ENCODE measurements at regions not wholly inside any gene's neighbourhood (a gene's known extent, or its start where the extent isn't known, plus 50 kb on each side); places are given as distances from the start of the nearest gene placed in this dataset.

DNA sequence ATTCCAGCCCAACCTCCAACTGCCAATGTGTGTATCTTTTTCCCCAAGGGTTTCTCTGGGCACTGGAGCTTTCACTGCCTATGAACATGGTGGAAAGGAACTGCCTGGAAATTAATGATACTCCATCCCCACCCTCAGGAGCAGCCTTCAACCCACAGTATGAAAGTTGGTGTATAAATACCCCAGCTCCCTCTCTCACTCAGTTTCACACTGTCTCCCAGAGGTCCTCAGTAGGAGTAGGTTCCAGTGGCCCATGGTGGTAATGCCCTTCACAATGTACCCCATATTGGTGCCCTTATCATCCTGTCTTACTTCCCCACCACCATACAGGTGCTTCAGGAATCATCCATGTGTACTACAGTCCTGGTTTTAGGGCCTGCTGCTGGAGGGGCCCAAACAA, 462.6 kb downstream of the MIAT start:
- Histone ChIP-seq H3K36me3 (ENCODE audit: control insufficient read depth, insufficient read depth, low read length) (no peaks in the 10 kb centered on the region), H3K4me1 (no peaks in the 10 kb centered on the region), H2AFZ (no peak overlapping the region), H3K27me3 (ENCODE audit: control insufficient read depth, insufficient read depth, low read length) (no peaks in the 10 kb centered on the region), H3K4me3 (ENCODE audit: low read depth, low read length) (no peak overlapping the region), H3K9ac (no peak overlapping the region), H3K4me2 (ENCODE audit: low read length) (no peak overlapping the region), H3K9me3 (ENCODE audit: control insufficient read depth, low read length) (no peaks in the 10 kb centered on the region), H3K27ac (no peak overlapping the region), H3K79me2 (no peaks in the 10 kb centered on the region)
- TF ChIP-seq CTCF (IDR thresholded peaks at IDR 0.05) = no peak

DNA sequence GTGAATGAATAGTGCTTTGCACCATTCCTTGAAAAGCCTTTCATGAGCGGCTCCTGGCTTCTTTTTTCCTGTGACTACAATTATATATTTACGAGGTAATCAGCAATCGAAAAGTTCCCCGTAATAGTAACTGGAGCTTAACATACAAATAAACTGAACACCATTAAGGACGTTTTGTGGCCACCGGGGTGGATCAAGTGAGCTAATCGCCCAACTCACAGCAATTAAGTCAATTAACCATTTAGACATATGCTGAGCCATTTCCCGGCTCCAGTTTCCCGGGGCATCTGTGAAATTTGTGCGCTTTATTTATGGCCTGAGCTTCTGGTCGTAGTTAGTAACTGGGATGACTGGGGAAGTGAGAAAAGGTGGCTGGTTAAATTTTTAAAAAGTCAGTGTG, 465.2 kb downstream of the MIAT start:
- H3K36me3 ChIP-seq (ENCODE audit: control insufficient read depth, insufficient read depth, low read length) = no peaks in the 10 kb centered on the region
- TF ChIP-seq CTCF (IDR thresholded peaks at IDR 0.05) = no peak
- no peak overlapping the region for H2AFZ ChIP-seq
- H3K27ac ChIP-seq = no peak overlapping the region
- H3K9ac ChIP-seq = no peak overlapping the region
- no peaks in the 10 kb centered on the region for H3K4me1 ChIP-seq
- H3K79me2 ChIP-seq = no peaks in the 10 kb centered on the region
- H3K9me3 ChIP-seq (ENCODE audit: control insufficient read depth, low read length) = no peaks in the 10 kb centered on the region
- no peak overlapping the region for H3K4me2 ChIP-seq (ENCODE audit: low read length)
- H3K4me3 ChIP-seq (ENCODE audit: low read depth, low read length) = no peak overlapping the region
- no peaks in the 10 kb centered on the region for H3K27me3 ChIP-seq (ENCODE audit: control insufficient read depth, insufficient read depth, low read length)

DNA sequence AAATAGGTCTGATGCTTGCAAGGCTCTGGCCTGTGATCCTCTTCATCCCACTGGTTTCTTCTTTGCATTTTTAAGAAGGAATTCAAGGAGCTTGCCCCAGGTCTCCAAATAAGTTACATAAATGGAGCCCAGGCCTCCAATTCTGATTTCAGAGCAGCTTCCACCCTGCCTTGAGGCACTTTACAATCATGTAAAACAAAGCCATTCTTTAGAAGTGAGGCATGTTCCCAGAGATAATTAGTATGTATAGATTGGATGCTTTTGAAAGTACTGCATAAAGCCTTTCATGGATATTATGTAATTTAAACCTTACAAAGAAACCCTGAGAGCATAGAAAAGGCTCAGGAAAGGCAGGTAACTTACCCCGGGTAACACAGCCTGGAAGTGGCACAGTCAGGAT, 466.5 kb downstream of the MIAT start:
- no peaks in the 10 kb centered on the region for H3K79me2 ChIP-seq
- H3K4me1 ChIP-seq = no peaks in the 10 kb centered on the region
- no peak overlapping the region for H3K9ac ChIP-seq
- H3K4me2 ChIP-seq (ENCODE audit: low read length) = no peak overlapping the region
- no peaks in the 10 kb centered on the region for H3K27me3 ChIP-seq (ENCODE audit: control insufficient read depth, insufficient read depth, low read length)
- no peaks in the 10 kb centered on the region for H3K9me3 ChIP-seq (ENCODE audit: control insufficient read depth, low read length)
- H3K27ac ChIP-seq = no peak overlapping the region
- H3K4me3 ChIP-seq (ENCODE audit: low read depth, low read length) = no peak overlapping the region
- H2AFZ ChIP-seq = no peak overlapping the region
- TF ChIP-seq CTCF (IDR thresholded peaks at IDR 0.05) = no peak
- no peaks in the 10 kb centered on the region for H3K36me3 ChIP-seq (ENCODE audit: control insufficient read depth, insufficient read depth, low read length)

- Histone ChIP-seq H3K4me1 (no peaks in the 10 kb centered on the region), H3K27me3 (ENCODE audit: control insufficient read depth, insufficient read depth, low read length) (no peaks in the 10 kb centered on the region), H3K79me2 (no peaks in the 10 kb centered on the region), H3K4me3 (ENCODE audit: low read depth, low read length) (no peak overlapping the region), H2AFZ (no peak overlapping the region), H3K9me3 (ENCODE audit: control insufficient read depth, low read length) (no peaks in the 10 kb centered on the region), H3K9ac (no peak overlapping the region), H3K4me2 (ENCODE audit: low read length) (no peak overlapping the region), H3K36me3 (ENCODE audit: control insufficient read depth, insufficient read depth, low read length) (no peaks in the 10 kb centered on the region), H3K27ac (no peak overlapping the region)
- no peak for TF ChIP-seq CTCF (IDR thresholded peaks at IDR 0.05)
Measured at GRCh38 chr22:27124351-27124966, 467.1 kb downstream of the MIAT start.

DNA sequence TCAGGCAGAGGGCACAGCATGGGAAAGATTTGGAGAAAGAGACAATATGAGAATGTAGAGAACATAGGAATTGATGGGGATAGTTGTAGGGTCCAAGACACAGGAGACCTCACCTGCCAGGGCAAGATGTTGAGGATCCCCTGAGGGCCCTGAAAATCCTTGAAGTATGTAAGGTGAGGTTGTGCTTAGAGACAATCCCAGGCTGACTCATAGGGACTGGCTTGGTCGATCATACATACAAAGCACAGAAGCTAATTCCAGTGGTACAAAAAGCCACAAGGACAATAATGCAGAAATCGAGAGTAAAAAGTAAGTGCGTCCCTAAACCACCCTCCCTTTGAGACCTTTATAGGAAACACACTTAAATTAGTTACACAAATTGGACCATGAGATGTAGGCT, 468.2 kb downstream of the MIAT start:
- no peaks in the 10 kb centered on the region for H3K27me3 ChIP-seq (ENCODE audit: control insufficient read depth, insufficient read depth, low read length)
- no peak overlapping the region for H2AFZ ChIP-seq
- no peak overlapping the region for H3K4me2 ChIP-seq (ENCODE audit: low read length)
- H3K9me3 ChIP-seq (ENCODE audit: control insufficient read depth, low read length) = no peaks in the 10 kb centered on the region
- no peaks in the 10 kb centered on the region for H3K36me3 ChIP-seq (ENCODE audit: control insufficient read depth, insufficient read depth, low read length)
- H3K27ac ChIP-seq = no peak overlapping the region
- no peak overlapping the region for H3K9ac ChIP-seq
- no peaks in the 10 kb centered on the region for H3K4me1 ChIP-seq
- no peak overlapping the region for H3K4me3 ChIP-seq (ENCODE audit: low read depth, low read length)
- no peak for TF ChIP-seq CTCF (IDR thresholded peaks at IDR 0.05)
- no peaks in the 10 kb centered on the region for H3K79me2 ChIP-seq
